Fibroblast of lung (primary cell): ENCODE measurements at regions not wholly inside any gene's neighbourhood (a gene's known extent, or its start where the extent isn't known, plus 50 kb on each side); places are given as distances from the start of the nearest gene placed in this dataset.
"Not testable (repeated sequence)": the region's sequence is repeated elsewhere in the genome, so short reads cannot be mapped to it uniquely, and the experiment has no call there.

Source experiments
- DNase-seq, 2 donors: peaks; one replicate each; pipeline versions ENCODE4 v3.0.0 to v3.0.0-alpha.2; 2010; ENCODE audit warnings: low read depth in 2 of 2
- H2AFZ ChIP-seq: 2 replicates; pipeline ENCODE4 v1.5.1; 2012; ENCODE audit warnings: low read length, control low read depth, inconsistent platforms
- H3K27ac ChIP-seq: 2 replicates; pipeline ENCODE4 v1.5.1; 2011; ENCODE audit warnings: low read length, control low read depth; ENCODE audit not compliant: insufficient read depth
- H3K27me3 ChIP-seq: 2 replicates; pipeline ENCODE4 v1.5.1; 2011; ENCODE audit warnings: mild to moderate bottlenecking, low read length; ENCODE audit not compliant: control insufficient read depth, insufficient read depth
- H3K36me3 ChIP-seq: 2 replicates; pipeline ENCODE4 v1.5.1; 2011; ENCODE audit warnings: low read length; ENCODE audit not compliant: control insufficient read depth, insufficient read depth
- H3K4me1 ChIP-seq: 2 replicates; pipeline ENCODE4 v1.5.1; 2011; ENCODE audit warnings: low read length; ENCODE audit not compliant: control insufficient read depth, insufficient read depth; ENCODE audit errors: extremely low read depth
- H3K4me2 ChIP-seq: 2 replicates; pipeline ENCODE4 v1.5.1; 2011; ENCODE audit warnings: low read length, control low read depth; ENCODE audit not compliant: insufficient read depth; ENCODE audit errors: extremely low read depth
- H3K4me3 ChIP-seq, 4 experiments: fragments of 200-600 bp in 1 of 4; sonication (generic) in 1 of 4; replicated peaks in 1 of 4; 2 replicates each; pipeline ENCODE4 v1.5.1; 2011 to 2016; ENCODE audit warnings: low read length in 4 of 4, low read depth in 3 of 4, mild to moderate bottlenecking in 3 of 4, control low read depth in 2 of 4, inconsistent platforms in 1 of 4, mixed read lengths in 1 of 4; ENCODE audit not compliant: insufficient read depth in 1 of 4; ENCODE audit errors: control extremely low read depth in 1 of 4
- H3K79me2 ChIP-seq: 2 replicates; pipeline ENCODE4 v1.5.1; 2012; ENCODE audit warnings: mild to moderate bottlenecking, low read length, inconsistent platforms; ENCODE audit not compliant: control insufficient read depth, insufficient read depth
- H3K9ac ChIP-seq: 2 replicates; pipeline ENCODE4 v1.5.1; 2011; ENCODE audit warnings: mild to moderate bottlenecking, low read length, control low read depth; ENCODE audit not compliant: insufficient read depth
- H3K9me3 ChIP-seq: 2 replicates; pipeline ENCODE4 v1.5.1; 2012; ENCODE audit warnings: low read depth, low read length; ENCODE audit not compliant: control insufficient read depth, insufficient read depth
- H4K20me1 ChIP-seq: 2 replicates; pipeline ENCODE4 v1.5.1; 2011; ENCODE audit warnings: low read length; ENCODE audit not compliant: control insufficient read depth, insufficient read depth; ENCODE audit errors: extremely low read depth
- CTCF ChIP-seq, 2 donors: IDR thresholded peaks in 1 of 2; conservative IDR thresholded peaks in 1 of 2; 1 replicate in 1 of 2; 2 replicates in 1 of 2; pipeline ENCODE4 v1.5.1; 2011 to 2012; ENCODE audit warnings: low read length in 2 of 2, control low read depth in 1 of 2, inconsistent platforms in 1 of 2, low read depth in 1 of 2, mild to moderate bottlenecking in 1 of 2
- EZH2 ChIP-seq: IDR thresholded peaks from 2 replicates; pipeline ENCODE4 v1.5.1; 2012; ENCODE audit warnings: low read length, control low read depth, mild to moderate bottlenecking; ENCODE audit errors: missing control alignments

- no peak for TF ChIP-seq CTCF (conservative IDR thresholded peaks at IDR 0.05 in 1 of 2, IDR thresholded peaks at IDR 0.05 in 1 of 2; ENCODE audit: low read depth in 1 of 2, low read length in 2 of 2)
- no peak for TF ChIP-seq EZH2
- Histone ChIP-seq H4K20me1 (no peaks in the 10 kb centered on the region), H3K27me3 (no peaks in the 10 kb centered on the region), H3K27ac (no peak overlapping the region), H3K4me3 (no peak overlapping the region), H3K9me3 (no peaks in the 10 kb centered on the region), H3K4me1 (no peaks in the 10 kb centered on the region), H2AFZ (no peak overlapping the region), H3K9ac (no peak overlapping the region), H3K79me2 (no peaks in the 10 kb centered on the region), H3K4me2 (no peak overlapping the region), H3K36me3 (no peaks in the 10 kb centered on the region)
- no peak for DNase-seq
Observed at GRCh38 chr17:79557276-79558090, 53.4 kb downstream of the RBFOX3 start.

- no peak overlapping the region for H3K27ac ChIP-seq
- TF ChIP-seq EZH2 (no peak), CTCF (conservative IDR thresholded peaks at IDR 0.05 in 1 of 2, IDR thresholded peaks at IDR 0.05 in 1 of 2; ENCODE audit: low read depth in 1 of 2, low read length in 2 of 2) (no peak)
- no peaks in the 10 kb centered on the region for H3K9me3 ChIP-seq
Observed at GRCh38 chr17:79556271-79556670, 54.6 kb downstream of the RBFOX3 start.

GRCh38 chr17:79555543-79555942 lies 55.3 kb downstream of the RBFOX3 start:
- Histone ChIP-seq H3K27ac (no peak overlapping the region), H3K9me3 (no peaks in the 10 kb centered on the region), H2AFZ (no peak overlapping the region), H3K9ac (no peak overlapping the region), H3K4me1 (no peaks in the 10 kb centered on the region), H3K79me2 (no peaks in the 10 kb centered on the region), H3K4me3 (no peak overlapping the region), H3K4me2 (no peak overlapping the region), H4K20me1 (no peaks in the 10 kb centered on the region), H3K27me3 (no peaks in the 10 kb centered on the region), H3K36me3 (no peaks in the 10 kb centered on the region)
- DNase-seq = no peak
- TF ChIP-seq CTCF (conservative IDR thresholded peaks at IDR 0.05 in 1 of 2, IDR thresholded peaks at IDR 0.05 in 1 of 2; ENCODE audit: low read depth in 1 of 2, low read length in 2 of 2) (no peak), EZH2 (no peak)

More at GRCh38 chr17:79556271-79556670, 54.6 kb downstream of the RBFOX3 start:
- Histone ChIP-seq H3K4me2 (no peak overlapping the region), H3K36me3 (no peaks in the 10 kb centered on the region), H4K20me1 (no peaks in the 10 kb centered on the region), H3K79me2 (no peaks in the 10 kb centered on the region), H2AFZ (no peak overlapping the region), H3K4me3 (no peak overlapping the region), H3K27me3 (no peaks in the 10 kb centered on the region), H3K9ac (no peak overlapping the region), H3K4me1 (no peaks in the 10 kb centered on the region)
- DNase-seq = no peak

GRCh38 chr17:79554346-79554745 lies 56.5 kb downstream of the RBFOX3 start:
- H3K27ac ChIP-seq, H3K4me3 ChIP-seq, H2AFZ ChIP-seq, H3K79me2 ChIP-seq, H3K36me3 ChIP-seq, H3K4me2 ChIP-seq, H3K4me1 ChIP-seq, H3K9ac ChIP-seq, H3K9me3 ChIP-seq, H4K20me1 ChIP-seq, DNase-seq, H3K27me3 ChIP-seq: not testable (repeated sequence)
